Keratinocyte (primary cell): ENCODE measurements at regions not wholly inside any gene's neighbourhood (a gene's known extent, or its start where the extent isn't known, plus 50 kb on each side); places are given as distances from the start of the nearest gene placed in this dataset.
"Not testable (repeated sequence)": the region's sequence is repeated elsewhere in the genome, so short reads cannot be mapped to it uniquely, and the experiment has no call there.

Experiments used
- DNase-seq: peaks from one replicate; pipeline ENCODE4 v3.0.0-alpha.2; 2011; ENCODE audit warnings: low read depth, missing footprints, low spot score
- FAIRE-seq: peaks from 2 replicates; lab custom pipeline; 2011; peaks lifted over from hg19 to GRCh38; lab: Jason Lieb, UNC
- H2AFZ ChIP-seq: 2 replicates; pipeline ENCODE4 v1.6.0; 2012; ENCODE audit warnings: low read length, control low read depth, inconsistent platforms; ENCODE audit not compliant: control insufficient read depth
- H3K27ac ChIP-seq: 2 replicates; pipeline ENCODE4 v1.5.1; 2011; ENCODE audit warnings: low read length; ENCODE audit not compliant: control insufficient read depth, insufficient read depth
- H3K27me3 ChIP-seq: 3 replicates; pipeline ENCODE4 v1.6.0; 2011; ENCODE audit warnings: low read length; ENCODE audit not compliant: control insufficient read depth, insufficient read depth; ENCODE audit errors: extremely low read depth
- H3K36me3 ChIP-seq, 2 experiments: 2 replicates in 1 of 2; 3 replicates in 1 of 2; pipeline ENCODE4 v1.5.1; 2011; ENCODE audit warnings: low read length in 2 of 2, mild to moderate bottlenecking in 1 of 2; ENCODE audit not compliant: control insufficient read depth in 2 of 2, insufficient read depth in 2 of 2; ENCODE audit errors: extremely low read depth in 1 of 2
- H3K4me1 ChIP-seq: 3 replicates; pipeline ENCODE4 v1.5.1; 2011; ENCODE audit warnings: low read length; ENCODE audit not compliant: control insufficient read depth, insufficient read depth; ENCODE audit errors: extremely low read depth
- H3K4me2 ChIP-seq: 3 replicates; pipeline ENCODE4 v1.6.0; 2011; ENCODE audit warnings: low read depth, low read length; ENCODE audit not compliant: control insufficient read depth, insufficient read depth; ENCODE audit errors: extremely low read depth
- H3K4me3 ChIP-seq, 3 experiments: fragments of 200-600 bp in 1 of 3; sonication (generic) in 1 of 3; 2 replicates in 2 of 3; 3 replicates in 1 of 3; pipeline ENCODE4 v1.5.1; 2011 to 2016; ENCODE audit warnings: low read length in 3 of 3, mild to moderate bottlenecking in 3 of 3, control low read depth in 2 of 3, inconsistent platforms in 1 of 3, low read depth in 1 of 3, mixed read lengths in 1 of 3, mixed run types in 1 of 3, moderate library complexity in 1 of 3; ENCODE audit not compliant: control insufficient read depth in 2 of 3, insufficient read depth in 2 of 3; ENCODE audit errors: extremely low read depth in 1 of 3
- H3K79me2 ChIP-seq: 2 replicates; pipeline ENCODE4 v1.6.0; 2012; ENCODE audit warnings: low read length; ENCODE audit not compliant: control insufficient read depth, insufficient read depth
- H3K9ac ChIP-seq: 3 replicates; pipeline ENCODE4 v1.6.0; 2011; ENCODE audit warnings: low read length; ENCODE audit not compliant: control insufficient read depth, insufficient read depth; ENCODE audit errors: extremely low read depth
- H3K9me1 ChIP-seq: 3 replicates; pipeline ENCODE4 v1.6.0; 2011; ENCODE audit warnings: low read length; ENCODE audit not compliant: control insufficient read depth, insufficient read depth; ENCODE audit errors: extremely low read depth
- H3K9me3 ChIP-seq: 2 replicates; pipeline ENCODE4 v1.5.1; 2012; ENCODE audit warnings: low read depth, low read length; ENCODE audit not compliant: control insufficient read depth
- H4K20me1 ChIP-seq: 3 replicates; pipeline ENCODE4 v1.6.0; 2011; ENCODE audit warnings: low read length; ENCODE audit not compliant: control insufficient read depth, insufficient read depth; ENCODE audit errors: extremely low read depth
- CTCF ChIP-seq, 3 experiments: IDR thresholded peaks in 1 of 3; conservative IDR thresholded peaks in 1 of 3; optimal IDR thresholded peaks in 1 of 3; 2 replicates in 2 of 3; 3 replicates in 1 of 3; pipeline versions ENCODE3 to v1.5.1; 2011; ENCODE audit warnings: low read length in 3 of 3, mild to moderate bottlenecking in 3 of 3, moderate library complexity in 2 of 3, control low read depth in 1 of 3, inconsistent platforms in 1 of 3; ENCODE audit not compliant: insufficient read depth in 2 of 3; ENCODE audit errors: extremely low read depth in 1 of 3
- EZH2 ChIP-seq: IDR thresholded peaks from one replicate; pipeline ENCODE4 v1.6.1; 2012; ENCODE audit warnings: inconsistent platforms, mild to moderate bottlenecking, low read length, moderate library complexity
- dilution Hi-C: fragments of 300-500 bp; cut with MboI; formaldehyde crosslinking; loops from one replicate; pipeline ENCODE4 v1.7.0; 2020; ENCODE audit warnings: low sequenced_read_pairs; ENCODE audit not compliant: extremely low pct_ligation_motif_present

GRCh38 chr10:109215291-109216075 is 707.8 kb downstream of the XPNPEP1 start:
- Histone ChIP-seq H3K4me3 (no peak overlapping the region), H3K4me2 (no peak overlapping the region), H3K9me3 (no peaks in the 10 kb centered on the region), H3K9me1 (no peaks in the 10 kb centered on the region), H3K4me1 (no peaks in the 10 kb centered on the region), H3K9ac (no peak overlapping the region), H3K27me3 (no peaks in the 10 kb centered on the region), H2AFZ (no peak overlapping the region), H3K36me3 (no peaks in the 10 kb centered on the region), H4K20me1 (no peaks in the 10 kb centered on the region), H3K79me2 (no peaks in the 10 kb centered on the region), H3K27ac (no peak overlapping the region)
- FAIRE-seq, result no peak
- TF ChIP-seq CTCF (optimal IDR thresholded peaks at IDR 0.05 in 1 of 3, IDR thresholded peaks at IDR 0.05 in 1 of 3, conservative IDR thresholded peaks at IDR 0.05 in 1 of 3; ENCODE audit: extremely low read depth in 1 of 3, insufficient read depth in 2 of 3, low read length in 3 of 3) (no peak), EZH2 (no peak)
- dilution Hi-C loops, result no loop called here
- no peak for DNase-seq

GRCh38 chr10:109214891-109215290 is 708.4 kb downstream of the XPNPEP1 start:
- H3K9me1 ChIP-seq, H3K79me2 ChIP-seq, H3K9me3 ChIP-seq, H3K27me3 ChIP-seq, H3K4me3 ChIP-seq, H3K27ac ChIP-seq, H4K20me1 ChIP-seq, H2AFZ ChIP-seq, H3K4me1 ChIP-seq, H3K36me3 ChIP-seq, H3K9ac ChIP-seq, dilution Hi-C loops, FAIRE-seq, DNase-seq, H3K4me2 ChIP-seq: not testable (repeated sequence)

DNA sequence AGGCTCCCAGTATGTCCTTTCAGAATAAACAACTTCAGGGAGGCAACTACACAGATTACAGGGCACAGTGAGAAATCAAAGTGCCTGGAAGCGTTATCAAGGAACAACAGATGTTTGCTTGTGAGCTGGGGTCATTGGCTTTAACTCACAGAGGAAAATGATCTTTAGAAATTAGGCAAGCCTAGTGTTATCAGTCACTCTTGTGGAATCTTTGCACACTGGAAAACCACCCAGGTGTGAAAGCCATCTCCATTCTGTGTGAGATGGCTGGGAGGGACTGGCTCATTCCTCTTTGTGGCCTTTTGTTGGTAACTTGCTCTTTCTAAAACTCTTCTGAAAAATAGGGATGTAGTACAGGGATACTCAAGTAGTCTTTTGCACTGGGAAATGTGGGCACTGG is 716.0 kb downstream of the XPNPEP1 start:
- H2AFZ ChIP-seq, result no peak overlapping the region
- no peak overlapping the region for H3K4me3 ChIP-seq
- no peak overlapping the region for H3K27ac ChIP-seq

More for the DNA sequence above, 716.0 kb downstream of the XPNPEP1 start:
- no peak for DNase-seq
- no peaks in the 10 kb centered on the region for H4K20me1 ChIP-seq
- no peaks in the 10 kb centered on the region for H3K36me3 ChIP-seq
- no peaks in the 10 kb centered on the region for H3K4me1 ChIP-seq
- no peak overlapping the region for H3K4me2 ChIP-seq
- FAIRE-seq, result no peak
- no peaks in the 10 kb centered on the region for H3K79me2 ChIP-seq
- TF ChIP-seq EZH2 (no peak), CTCF (optimal IDR thresholded peaks at IDR 0.05 in 1 of 3, IDR thresholded peaks at IDR 0.05 in 1 of 3, conservative IDR thresholded peaks at IDR 0.05 in 1 of 3; ENCODE audit: extremely low read depth in 1 of 3, insufficient read depth in 2 of 3, low read length in 3 of 3) (no peak)
- dilution Hi-C loops, result no loop called here
- H3K9me1 ChIP-seq, result no peaks in the 10 kb centered on the region
- H3K9me3 ChIP-seq, result no peaks in the 10 kb centered on the region
- H3K9ac ChIP-seq, result no peak overlapping the region
- H3K27me3 ChIP-seq, result no peaks in the 10 kb centered on the region
